ENCODE measurements at regions not wholly inside any gene's neighbourhood (a gene's known extent, or its start where the extent isn't known, plus 50 kb on each side); places are given as distances from the start of the nearest gene placed in this dataset.

- no peak for DNase-seq
Observed at GRCh38 chr2:223532161-223532560, 70.0 kb downstream of the SCG2 start.

- DNase-seq, result no peak
Observed at GRCh38 chr2:223532712-223533111, 69.4 kb downstream of the SCG2 start.

- no peak for DNase-seq
Observed at GRCh38 chr2:223536546-223536945, 65.6 kb downstream of the SCG2 start.

- no peak for DNase-seq
Observed at GRCh38 chr2:223537115-223537514, 65.0 kb downstream of the SCG2 start.

GRCh38 chr2:223537651-223538601 is 64.2 kb downstream of the SCG2 start:
- DNase-seq, result no peak

GRCh38 chr2:223538920-223539440 is 63.2 kb downstream of the SCG2 start:
- DNase-seq, result no peak

GRCh38 chr2:223541546-223541945 is 60.6 kb downstream of the SCG2 start:
- no peak for DNase-seq

- no peak for DNase-seq
Observed at GRCh38 chr2:223542501-223542900, 59.7 kb downstream of the SCG2 start.

GRCh38 chr2:223545406-223545805 is 56.8 kb downstream of the SCG2 start:
- DNase-seq, result no peak

GRCh38 chr2:223545830-223546229 is 56.3 kb downstream of the SCG2 start:
- no peak for DNase-seq
